H1 (cell line): ENCODE measurements at regions not wholly inside any gene's neighbourhood (a gene's known extent, or its start where the extent isn't known, plus 50 kb on each side); places are given as distances from the start of the nearest gene placed in this dataset.

ENCODE experiments used
- CTCF ChIA-PET: fragments of 300-600 bp; sonication (Branson Sonifier 250); formaldehyde crosslinking; loops from one replicate; lab custom pipeline; 2021; ENCODE audit not compliant: partially characterized antibody; lab: Charles Lee
- POLR2A ChIA-PET: fragments of 300-600 bp; sonication (Branson Sonifier 250); formaldehyde crosslinking; loops from one replicate; lab custom pipeline; 2021; ENCODE audit warnings: inconsistent platforms; ENCODE audit not compliant: partially characterized antibody; lab: Charles Lee
- DNase-seq, 2 experiments: peaks; one replicate each; pipeline versions ENCODE4 v3.0.0 to v3.0.0-alpha.2; 2010 to 2022; ENCODE audit warnings: low spot score in 2 of 2, low read depth in 1 of 2, mixed read lengths in 1 of 2
- FAIRE-seq: peaks from 2 replicates; lab custom pipeline; 2011; peaks lifted over from hg19 to GRCh38; lab: Jason Lieb, UNC
- H2AFZ ChIP-seq: 2 replicates; pipeline ENCODE4 v1.8.1; 2012; ENCODE audit warnings: low read length, inconsistent platforms
- H2AK5ac ChIP-seq: 2 replicates; pipeline ENCODE4 v1.6.1; 2013; ENCODE audit warnings: low read depth, low read length
- H2BK120ac ChIP-seq: replicated peaks from 2 replicates; pipeline ENCODE3; 2013; ENCODE audit warnings: low read depth, low read length, inconsistent platforms
- H2BK12ac ChIP-seq: 2 replicates; pipeline ENCODE4 v1.6.1; 2013; ENCODE audit warnings: low read depth, low read length
- H2BK15ac ChIP-seq: 2 replicates; pipeline ENCODE4 v1.6.1; 2013; ENCODE audit warnings: low read length
- H2BK20ac ChIP-seq: 2 replicates; pipeline ENCODE4 v1.6.1; 2013; ENCODE audit warnings: low read length
- H2BK5ac ChIP-seq: 2 replicates; pipeline ENCODE4 v1.6.1; 2013; ENCODE audit warnings: low read depth, low read length
- H3K14ac ChIP-seq: 2 replicates; pipeline ENCODE4 v1.6.1; 2013; ENCODE audit warnings: inconsistent platforms; ENCODE audit not compliant: insufficient read length
- H3K18ac ChIP-seq: 2 replicates; pipeline ENCODE4 v1.6.1; 2013; ENCODE audit warnings: low read length; ENCODE audit errors: extremely low read depth
- H3K23ac ChIP-seq: 2 replicates; pipeline ENCODE4 v1.6.1; 2013; ENCODE audit warnings: inconsistent platforms; ENCODE audit not compliant: insufficient read length
- H3K23me2 ChIP-seq: 2 replicates; pipeline ENCODE4 v1.6.1; 2013; ENCODE audit warnings: low read depth, low read length
- H3K27ac ChIP-seq: 2 replicates; pipeline ENCODE4 v1.6.1; 2011; ENCODE audit warnings: low read depth, low read length, inconsistent platforms
- H3K27me3 ChIP-seq, 4 experiments: replicated peaks in 1 of 4; 1 replicate in 1 of 4; 2 replicates in 3 of 4; pipeline versions ENCODE4 v1.6.1 to v1.8.1; 2011 to 2013; ENCODE audit warnings: low read length in 3 of 4, mild to moderate bottlenecking in 3 of 4, inconsistent platforms in 2 of 4, mixed read lengths in 2 of 4, moderate library complexity in 1 of 4; ENCODE audit not compliant: control insufficient read depth in 3 of 4, insufficient read depth in 3 of 4; ENCODE audit errors: extremely low read depth in 1 of 4
- H3K36me3 ChIP-seq, 4 experiments: 2 replicates each; pipeline versions ENCODE4 v1.6.1 to v1.8.1; 2011 to 2013; ENCODE audit warnings: mild to moderate bottlenecking in 4 of 4, low read length in 3 of 4, moderate library complexity in 2 of 4, control low read depth in 1 of 4, inconsistent platforms in 1 of 4; ENCODE audit not compliant: insufficient read depth in 4 of 4, control insufficient read depth in 2 of 4
- H3K4ac ChIP-seq: replicated peaks from 2 replicates; pipeline ENCODE3; 2013; ENCODE audit warnings: low read length, low read depth, mixed read lengths, inconsistent platforms; ENCODE audit not compliant: insufficient read length
- H3K4me1 ChIP-seq, 4 experiments: replicated peaks in 1 of 4; 1 replicate in 1 of 4; 2 replicates in 3 of 4; pipeline versions ENCODE4 v1.6.1 to v1.8.1; 2011 to 2013; ENCODE audit warnings: low read length in 3 of 4, inconsistent platforms in 2 of 4, mixed read lengths in 1 of 4; ENCODE audit not compliant: insufficient read depth in 4 of 4, control insufficient read depth in 3 of 4
- H3K4me2 ChIP-seq, 2 experiments: 2 replicates each; pipeline versions ENCODE4 v1.6.1 to v1.8.1; 2011 to 2013; ENCODE audit warnings: low read depth in 2 of 2, low read length in 2 of 2, control low read depth in 1 of 2, inconsistent platforms in 1 of 2, mild to moderate bottlenecking in 1 of 2; ENCODE audit not compliant: insufficient read depth in 1 of 2
- H3K4me3 ChIP-seq, 4 experiments: fragments of 200-600, 300-600 bp in 1 of 4; sonication (generic), shearing (Covaris generic), sonication (Bioruptor Twin) in 1 of 4; 2 replicates each; pipeline versions ENCODE4 v1.5.1 to v1.8.1; 2011 to 2016; ENCODE audit warnings: low read length in 4 of 4, low read depth in 3 of 4, control low read depth in 2 of 4, inconsistent platforms in 2 of 4, mild to moderate bottlenecking in 2 of 4, mixed read lengths in 1 of 4, moderate library complexity in 1 of 4; ENCODE audit not compliant: insufficient read depth in 2 of 4; ENCODE audit errors: extremely low read depth in 1 of 4
- H3K56ac ChIP-seq: replicated peaks from 2 replicates; pipeline ENCODE3; 2013; ENCODE audit warnings: low read depth, mild to moderate bottlenecking, mixed read lengths, low read length, inconsistent platforms; ENCODE audit not compliant: insufficient read length
- H3K79me1 ChIP-seq: 2 replicates; pipeline ENCODE4 v1.6.1; 2013; ENCODE audit warnings: low read depth, low read length, control low read depth
- H3K79me2 ChIP-seq, 2 experiments: 2 replicates each; pipeline versions ENCODE4 v1.6.1 to v1.8.1; 2012 to 2013; ENCODE audit warnings: low read length in 2 of 2, mild to moderate bottlenecking in 2 of 2, inconsistent platforms in 1 of 2; ENCODE audit not compliant: insufficient read depth in 2 of 2, control insufficient read depth in 1 of 2
- H3K9ac ChIP-seq, 4 experiments: replicated peaks in 1 of 4; 1 replicate in 1 of 4; 2 replicates in 3 of 4; pipeline versions ENCODE4 v1.6.1 to v1.8.1; 2011 to 2013; ENCODE audit warnings: low read depth in 3 of 4, low read length in 3 of 4, control low read depth in 2 of 4, mild to moderate bottlenecking in 2 of 4, moderate library complexity in 2 of 4, inconsistent platforms in 1 of 4; ENCODE audit errors: extremely low read depth in 1 of 4
- H3K9me3 ChIP-seq, 2 experiments: 2 replicates each; pipeline versions ENCODE4 v1.6.1 to v1.8.1; 2012 to 2013; ENCODE audit warnings: mild to moderate bottlenecking in 2 of 2, moderate library complexity in 2 of 2, control low read depth in 1 of 2, inconsistent platforms in 1 of 2, low read depth in 1 of 2, low read length in 1 of 2, mixed read lengths in 1 of 2; ENCODE audit not compliant: insufficient read depth in 2 of 2
- H4K20me1 ChIP-seq, 2 experiments: replicated peaks in 1 of 2; 2 replicates each; pipeline versions ENCODE3 to v1.8.1; 2011 to 2013; ENCODE audit warnings: inconsistent platforms in 2 of 2, low read length in 2 of 2, mild to moderate bottlenecking in 1 of 2; ENCODE audit not compliant: insufficient read depth in 2 of 2, control insufficient read depth in 1 of 2
- H4K5ac ChIP-seq: 2 replicates; pipeline ENCODE4 v1.6.1; 2013; ENCODE audit warnings: low read length, low read depth, mixed read lengths, inconsistent platforms; ENCODE audit not compliant: insufficient read length
- H4K8ac ChIP-seq: 2 replicates; pipeline ENCODE4 v1.8.0; 2013; ENCODE audit warnings: mild to moderate bottlenecking, moderate library complexity, low read length, inconsistent platforms; ENCODE audit not compliant: insufficient read depth; ENCODE audit errors: extremely low read depth
- H4K91ac ChIP-seq: replicated peaks from 2 replicates; pipeline ENCODE3; 2013; ENCODE audit warnings: low read length, mixed read lengths, inconsistent platforms; ENCODE audit not compliant: insufficient read length
- BCL11A ChIP-seq, 2 experiments: IDR thresholded peaks; one replicate each; pipeline ENCODE4 v1.6.1; 2011; ENCODE audit warnings: low read depth in 2 of 2, low read length in 2 of 2, mild to moderate bottlenecking in 2 of 2
- CEBPB ChIP-seq: IDR thresholded peaks from 2 replicates; pipeline ENCODE4 v1.6.1; 2012; ENCODE audit warnings: low read depth, low read length
- KDM1A ChIP-seq: fragments of 200-600, 300-600 bp; sonication (generic); IDR thresholded peaks from 2 replicates; pipeline ENCODE4 v1.7.1; 2016; ENCODE audit warnings: mild to moderate bottlenecking, low read length, borderline replicate concordance
- RBBP5 ChIP-seq: IDR thresholded peaks from 2 replicates; pipeline ENCODE4 v1.7.1; 2012; ENCODE audit warnings: low read depth, mild to moderate bottlenecking, inconsistent platforms, low read length, moderate library complexity, borderline replicate concordance
- WGBS, 2 experiments: shearing (Covaris generic) in 1 of 2; methylation state at CpG; one replicate each; pipeline versions ENCODE4 v1.1.6 to v1.1.7; 2013 to 2015; ENCODE audit warnings: low lambda C conversion rate in 2 of 2, mixed read lengths in 2 of 2, inconsistent platforms in 1 of 2, low coverage in 1 of 2, missing lambda C conversion rate in 1 of 2; ENCODE audit not compliant: insufficient replicate concordance in 2 of 2, insufficient coverage in 1 of 2, insufficient read length in 1 of 2; ENCODE audit errors: extremely low coverage in 1 of 2, missing lambda C conversion rate in 1 of 2; 5-methylcytosine and 5-hydroxymethylcytosine counted together

GRCh38 chr2:217286833-217287232 lies 427.0 kb upstream of the TNP1 start:
- H3K9me3 ChIP-seq = peaks cover 16% of the 10 kb centered on the region in 2 experiments
- H2BK20ac ChIP-seq = no peak overlapping the region
- no peak overlapping the region for H3K9ac ChIP-seq
- H3K23ac ChIP-seq = no peak overlapping the region
- no peak overlapping the region for H4K5ac ChIP-seq
- H3K4me3 ChIP-seq = no peak overlapping the region
- H2BK120ac ChIP-seq = no peak overlapping the region
- no peak overlapping the region for H4K8ac ChIP-seq
- no peak overlapping the region for H3K4me2 ChIP-seq
- no peak overlapping the region for H2BK15ac ChIP-seq
- no peaks in the 10 kb centered on the region for H3K79me1 ChIP-seq
- FAIRE-seq = no peak
- H2AFZ ChIP-seq = no peak overlapping the region
- no peak overlapping the region for H3K18ac ChIP-seq
- H3K4me1 ChIP-seq = peaks cover 3 to 10% (median 5%) of the 10 kb centered on the region in 4 experiments; a peak in 4 of 7 replicates
- POLR2A ChIA-PET = no interaction called here
- H4K91ac ChIP-seq = no peak overlapping the region
- no peak for TF ChIP-seq BCL11A (IDR thresholded peaks at IDR 0.05; ENCODE audit: low read depth in 2 of 2, low read length in 2 of 2)
- no peak for TF ChIP-seq KDM1A
- no peak for TF ChIP-seq CEBPB
- TF ChIP-seq RBBP5 = no peak
- TF ChIP-seq, all 59 proteins: peak for 0
- no peak overlapping the region for H2BK5ac ChIP-seq
- H3K4ac ChIP-seq = no peak overlapping the region
- CTCF ChIA-PET = no interaction called here
- WGBS, 2 experiments = 100% methylated on average over 2 of the region's 2 CpGs; no CpG with 5 or more reads in 1 of the 2 experiments
- no peaks in the 10 kb centered on the region; a peak in 1 of 7 replicates for H3K27me3 ChIP-seq
- DNase-seq = no peak
- H3K27ac ChIP-seq = no peak overlapping the region
- no peak overlapping the region for H2AK5ac ChIP-seq
- H3K36me3 ChIP-seq = peaks cover 0 to 4% (median 0%) of the 10 kb centered on the region in 4 experiments; a peak in 2 of 8 replicates
- H3K14ac ChIP-seq = no peak overlapping the region
- H3K23me2 ChIP-seq = no peaks in the 10 kb centered on the region; the same call in 1 of the 2 replicates
- H3K56ac ChIP-seq = no peak overlapping the region
- peaks cover 0 to 2% of the 10 kb centered on the region in 2 experiments for H4K20me1 ChIP-seq
- H3K79me2 ChIP-seq = no peaks in the 10 kb centered on the region
- H2BK12ac ChIP-seq = no peak overlapping the region
